ENCODE measurements at regions not wholly inside any gene's neighbourhood (a gene's known extent, or its start where the extent isn't known, plus 50 kb on each side); places are given as distances from the start of the nearest gene placed in this dataset.

DNA sequence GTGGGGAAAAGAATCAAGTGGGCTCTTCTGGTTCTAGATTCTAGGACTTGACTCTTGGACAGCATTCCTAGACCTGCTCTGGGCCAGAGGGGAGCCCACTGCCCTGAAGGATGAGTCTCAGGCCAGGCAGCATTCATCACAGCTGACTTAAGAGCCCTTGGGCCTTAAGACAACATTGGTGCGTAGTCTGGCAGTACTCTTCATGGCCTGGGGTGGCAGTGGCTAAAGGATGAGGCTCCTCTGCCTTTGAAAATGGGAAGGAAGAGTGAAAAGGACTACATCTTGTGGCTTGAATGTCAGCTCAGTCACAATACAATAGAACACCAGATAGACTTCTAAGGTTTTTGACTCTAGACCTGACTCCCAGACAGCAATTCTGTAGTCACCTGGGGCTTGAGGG, 1415.1 kb upstream of the PRMT6 start:
- no peaks in the 10 kb centered on the region for H3K79me2 ChIP-seq (ENCODE audit: insufficient read depth, low read length)
- H3K9me3 ChIP-seq (replicated peaks in 1 of 2; ENCODE audit: control insufficient read depth in 1 of 2, insufficient read depth in 1 of 2, low read length in 2 of 2): peaks cover 5 to 7% of the 10 kb centered on the region in 2 donors
- H2AFZ ChIP-seq (ENCODE audit: insufficient read depth, low read depth, low read length, poor library complexity, severe bottlenecking): no peak overlapping the region
- TF ChIP-seq, protein P1, sequence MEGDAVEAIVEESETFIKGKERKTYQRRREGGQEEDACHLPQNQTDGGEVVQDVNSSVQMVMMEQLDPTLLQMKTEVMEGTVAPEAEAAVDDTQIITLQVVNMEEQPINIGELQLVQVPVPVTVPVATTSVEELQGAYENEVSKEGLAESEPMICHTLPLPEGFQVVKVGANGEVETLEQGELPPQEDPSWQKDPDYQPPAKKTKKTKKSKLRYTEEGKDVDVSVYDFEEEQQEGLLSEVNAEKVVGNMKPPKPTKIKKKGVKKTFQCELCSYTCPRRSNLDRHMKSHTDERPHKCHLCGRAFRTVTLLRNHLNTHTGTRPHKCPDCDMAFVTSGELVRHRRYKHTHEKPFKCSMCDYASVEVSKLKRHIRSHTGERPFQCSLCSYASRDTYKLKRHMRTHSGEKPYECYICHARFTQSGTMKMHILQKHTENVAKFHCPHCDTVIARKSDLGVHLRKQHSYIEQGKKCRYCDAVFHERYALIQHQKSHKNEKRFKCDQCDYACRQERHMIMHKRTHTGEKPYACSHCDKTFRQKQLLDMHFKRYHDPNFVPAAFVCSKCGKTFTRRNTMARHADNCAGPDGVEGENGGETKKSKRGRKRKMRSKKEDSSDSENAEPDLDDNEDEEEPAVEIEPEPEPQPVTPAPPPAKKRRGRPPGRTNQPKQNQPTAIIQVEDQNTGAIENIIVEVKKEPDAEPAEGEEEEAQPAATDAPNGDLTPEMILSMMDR (IDR thresholded peaks at IDR 0.05): no peak
- Mint-ChIP-seq H3K27me3 (ENCODE audit: low read depth in 3 of 3) (no peaks in the 10 kb centered on the region), H3K9me3 (peaks cover 0 to 7% (median 1%) of the 10 kb centered on the region in 7 donors), H3K27ac (no peak overlapping the region), H3K4me1 (no peaks in the 10 kb centered on the region), H3K36me3 (no peaks in the 10 kb centered on the region), H3K4me3 (no peak overlapping the region)
- intact Hi-C loops (cut with micrococcal nuclease): no loop called here
- no peak for DNase-seq
- H3K27ac ChIP-seq (ENCODE audit: low read depth in 1 of 2, low read length in 2 of 2): no peak overlapping the region
- no peaks in the 10 kb centered on the region for H4K20me1 ChIP-seq (ENCODE audit: insufficient read depth, low read length)
- no peaks in the 10 kb centered on the region for H3K36me3 ChIP-seq (replicated peaks in 1 of 2; ENCODE audit: control insufficient read depth in 1 of 2, insufficient read depth in 2 of 2, low read length in 2 of 2)
- H3K4me3 ChIP-seq (replicated peaks in 1 of 3; ENCODE audit: low read depth in 2 of 3, low read length in 3 of 3): no peak overlapping the region
- H3K27me3 ChIP-seq (ENCODE audit: control insufficient read depth in 2 of 2, insufficient read depth in 2 of 2, low read length in 2 of 2): no peaks in the 10 kb centered on the region
- H3K9ac ChIP-seq (ENCODE audit: insufficient read depth, low read length, poor library complexity, severe bottlenecking): no peak overlapping the region
- WGBS (ENCODE audit: insufficient coverage): 86% methylated on average over 1 of the region's 1 CpG
- H3K4me2 ChIP-seq (replicated peaks; ENCODE audit: extremely low read depth, low read length, poor library complexity, severe bottlenecking): no peak overlapping the region
- no peaks in the 10 kb centered on the region for H3K4me1 ChIP-seq (ENCODE audit: control insufficient read depth in 1 of 2, insufficient read depth in 2 of 2, low read length in 2 of 2)

DNA sequence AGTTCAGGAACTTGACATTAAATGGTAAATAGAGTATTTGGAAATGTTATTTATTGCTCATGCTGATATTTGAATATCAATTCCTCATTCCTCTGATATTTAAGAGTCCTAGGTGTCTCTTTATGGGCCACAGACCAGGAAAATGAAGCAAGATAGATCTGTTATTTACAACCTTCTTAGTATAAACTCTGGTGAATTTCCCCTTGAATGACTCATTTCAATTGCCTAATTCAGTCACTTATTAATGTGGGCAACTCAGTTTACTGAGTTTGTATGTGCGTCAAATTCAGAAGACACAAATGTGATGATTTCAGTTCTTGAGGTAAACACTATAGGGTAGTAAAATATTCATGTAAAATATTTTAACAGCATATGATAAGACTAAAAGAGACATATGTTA, 1404.4 kb upstream of the PRMT6 start:
- Mint-ChIP-seq H3K4me3 (no peak overlapping the region), H3K36me3 (no peaks in the 10 kb centered on the region), H3K27ac (no peak overlapping the region), H3K4me1 (no peaks in the 10 kb centered on the region), H3K9me3 (peaks cover 0 to 5% (median 2%) of the 10 kb centered on the region in 7 donors), H3K27me3 (ENCODE audit: low read depth in 3 of 3) (no peaks in the 10 kb centered on the region)
- no peaks in the 10 kb centered on the region for H3K27me3 ChIP-seq (ENCODE audit: control insufficient read depth in 2 of 2, insufficient read depth in 2 of 2, low read length in 2 of 2)
- TF ChIP-seq, protein P1 (IDR thresholded peaks at IDR 0.05): no peak
- no peaks in the 10 kb centered on the region for H3K4me1 ChIP-seq (ENCODE audit: control insufficient read depth in 1 of 2, insufficient read depth in 2 of 2, low read length in 2 of 2)
- H4K20me1 ChIP-seq (ENCODE audit: insufficient read depth, low read length): no peaks in the 10 kb centered on the region
- no peaks in the 10 kb centered on the region for H3K9me3 ChIP-seq (replicated peaks in 1 of 2; ENCODE audit: control insufficient read depth in 1 of 2, insufficient read depth in 1 of 2, low read length in 2 of 2)
- no peaks in the 10 kb centered on the region for H3K36me3 ChIP-seq (replicated peaks in 1 of 2; ENCODE audit: control insufficient read depth in 1 of 2, insufficient read depth in 2 of 2, low read length in 2 of 2)
- intact Hi-C loops (cut with micrococcal nuclease): no loop called here
- H3K79me2 ChIP-seq (ENCODE audit: insufficient read depth, low read length): no peaks in the 10 kb centered on the region
- no peak overlapping the region for H3K4me3 ChIP-seq (replicated peaks in 1 of 3; ENCODE audit: low read depth in 2 of 3, low read length in 3 of 3)
- H3K9ac ChIP-seq (ENCODE audit: insufficient read depth, low read length, poor library complexity, severe bottlenecking): no peak overlapping the region
- H3K4me2 ChIP-seq (replicated peaks; ENCODE audit: extremely low read depth, low read length, poor library complexity, severe bottlenecking): no peak overlapping the region
- no peak for DNase-seq
- no peak overlapping the region for H2AFZ ChIP-seq (ENCODE audit: insufficient read depth, low read depth, low read length, poor library complexity, severe bottlenecking)
- H3K27ac ChIP-seq (ENCODE audit: low read depth in 1 of 2, low read length in 2 of 2): no peak overlapping the region
- no CpG with 5 or more reads among the region's 1 CpG for WGBS (ENCODE audit: insufficient coverage)
